Endothelial cell of umbilical vein (primary cell): ENCODE measurements at regions not wholly inside any gene's neighbourhood (a gene's known extent, or its start where the extent isn't known, plus 50 kb on each side); places are given as distances from the start of the nearest gene placed in this dataset.

Source experiments
- BruUV-seq: library from RNA; stranded (reverse); fragments of 400-500 nt; replicated peaks from 2 replicates; lab custom pipeline; 2021; lab: Mats Ljungman, UMichigan
- CTCF ChIA-PET: fragments of 300-600, 350-600 bp; sonication (Branson Sonifier 250); formaldehyde crosslinking; loops from one replicate; lab custom pipeline; 2021; ENCODE audit warnings: antibody characterized with exemption, inconsistent platforms; lab: Charles Lee
- POLR2A ChIA-PET: fragments of 300-600, 350-600 bp; sonication (Branson Sonifier 250); formaldehyde crosslinking; loops from one replicate; lab custom pipeline; 2021; ENCODE audit warnings: antibody characterized with exemption, inconsistent platforms; lab: Charles Lee
- DNase-seq: peaks from one replicate; pipeline ENCODE4 v3.0.0-alpha.2; 2011; ENCODE audit warnings: low read depth, low spot score
- FAIRE-seq: peaks from 2 replicates; lab custom pipeline; 2011; peaks lifted over from hg19 to GRCh38; lab: Jason Lieb, UNC
- H2AFZ ChIP-seq: 2 replicates; pipeline ENCODE4 v1.6.0; 2012; ENCODE audit warnings: low read depth, low read length, control low read depth, inconsistent platforms
- H3K27ac ChIP-seq: 2 replicates; pipeline ENCODE4 v1.5.1; 2011; ENCODE audit warnings: low read depth, mild to moderate bottlenecking, control low read depth, low read length, moderate library complexity; ENCODE audit not compliant: insufficient read depth
- H3K27me3 ChIP-seq, 2 experiments: 2 replicates each; pipeline versions ENCODE4 v1.6.0 to v1.6.1; 2011; ENCODE audit warnings: low read length in 2 of 2, mixed read lengths in 1 of 2; ENCODE audit not compliant: control insufficient read depth in 2 of 2, insufficient read depth in 2 of 2
- H3K36me3 ChIP-seq, 2 experiments: 2 replicates in 1 of 2; 3 replicates in 1 of 2; pipeline ENCODE4 v1.5.1; 2011; ENCODE audit warnings: low read length in 2 of 2, mild to moderate bottlenecking in 1 of 2, moderate library complexity in 1 of 2; ENCODE audit not compliant: control insufficient read depth in 2 of 2, insufficient read depth in 2 of 2; ENCODE audit errors: extremely low read depth in 1 of 2
- H3K4me1 ChIP-seq: 3 replicates; pipeline ENCODE4 v1.5.1; 2011; ENCODE audit warnings: mild to moderate bottlenecking, low read length; ENCODE audit not compliant: control insufficient read depth, insufficient read depth; ENCODE audit errors: extremely low read depth
- H3K4me2 ChIP-seq: 2 replicates; pipeline ENCODE4 v1.6.1; 2011; ENCODE audit warnings: low read length, control low read depth, mixed read lengths; ENCODE audit not compliant: insufficient read depth
- H3K4me3 ChIP-seq, 3 experiments: fragments of 200-600 bp in 1 of 3; sonication (generic), shearing (Covaris generic) in 1 of 3; replicated peaks in 1 of 3; 2 replicates each; pipeline ENCODE4 v1.5.1; 2011 to 2016; ENCODE audit warnings: control low read depth in 3 of 3, low read length in 3 of 3, mild to moderate bottlenecking in 2 of 3, inconsistent platforms in 1 of 3, low read depth in 1 of 3, moderate library complexity in 1 of 3; ENCODE audit not compliant: insufficient read depth in 1 of 3
- H3K79me2 ChIP-seq: 2 replicates; pipeline ENCODE4 v1.6.0; 2012; ENCODE audit warnings: low read length, inconsistent platforms; ENCODE audit not compliant: control insufficient read depth, insufficient read depth
- H3K9ac ChIP-seq: replicated peaks from 2 replicates; pipeline ENCODE3; 2011; ENCODE audit warnings: low read length, control low read depth; ENCODE audit not compliant: insufficient read depth; ENCODE audit errors: extremely low read depth
- H3K9me1 ChIP-seq: replicated peaks from 3 replicates; pipeline ENCODE4 v1.6.0; 2011; ENCODE audit warnings: mild to moderate bottlenecking, low read length; ENCODE audit not compliant: control insufficient read depth, insufficient read depth; ENCODE audit errors: extremely low read depth
- H3K9me3 ChIP-seq: replicated peaks from 2 replicates; pipeline ENCODE4 v1.5.1; 2012; ENCODE audit warnings: low read length, inconsistent platforms; ENCODE audit not compliant: control insufficient read depth, insufficient read depth
- H4K20me1 ChIP-seq: replicated peaks from 2 replicates; pipeline ENCODE3; 2011; ENCODE audit warnings: mild to moderate bottlenecking, low read length; ENCODE audit not compliant: control insufficient read depth, insufficient read depth; ENCODE audit errors: extremely low read depth
- CTCF ChIP-seq, 2 donors: IDR thresholded peaks; 1 replicate in 1 of 2; 2 replicates in 1 of 2; pipeline ENCODE4 v1.5.1; 2011; ENCODE audit warnings: low read length in 2 of 2, mild to moderate bottlenecking in 2 of 2, moderate library complexity in 2 of 2, control low read depth in 1 of 2, inconsistent platforms in 1 of 2, low read depth in 1 of 2; ENCODE audit not compliant: insufficient read depth in 1 of 2; ENCODE audit errors: extremely low read depth in 1 of 2
- EZH2 ChIP-seq: IDR thresholded peaks from 2 replicates; pipeline ENCODE4 v1.6.1; 2012; ENCODE audit warnings: borderline replicate concordance, low read depth, mild to moderate bottlenecking, moderate library complexity, low read length, inconsistent platforms; ENCODE audit not compliant: severe bottlenecking
- FOS ChIP-seq: IDR thresholded peaks from 2 replicates; pipeline ENCODE4 v1.6.1; 2011; ENCODE audit warnings: mild to moderate bottlenecking, low read length, moderate library complexity, borderline replicate concordance; ENCODE audit not compliant: insufficient read depth
- GATA2 ChIP-seq: IDR thresholded peaks from 2 replicates; pipeline ENCODE4 v1.7.0; 2011; ENCODE audit warnings: low read depth, mild to moderate bottlenecking, moderate library complexity, mixed read lengths, low read length; ENCODE audit not compliant: insufficient read length, insufficient read depth
- JUN ChIP-seq: IDR thresholded peaks from 2 replicates; pipeline ENCODE4 v1.6.1; 2011; ENCODE audit warnings: borderline replicate concordance, low read depth; ENCODE audit not compliant: insufficient read length, insufficient read depth
- MYC ChIP-seq: IDR thresholded peaks from one replicate; pipeline ENCODE4 v1.6.1; 2011; ENCODE audit warnings: mild to moderate bottlenecking, low read depth, low read length
- POLR2A ChIP-seq: IDR thresholded peaks from 2 replicates; pipeline ENCODE4 v1.6.1; 2012; ENCODE audit warnings: low read depth, mild to moderate bottlenecking, control low read depth, low read length
- POLR2AphosphoS5 ChIP-seq: IDR thresholded peaks from 2 replicates; pipeline ENCODE4 v1.6.1; 2012; ENCODE audit warnings: low read depth, mild to moderate bottlenecking, control low read depth, low read length, moderate library complexity; ENCODE audit not compliant: insufficient read depth
- dilution Hi-C: fragments of 300-500 bp; cut with MboI; formaldehyde crosslinking; loops from one replicate; pipeline ENCODE4 v1.15.0; 2019; ENCODE audit warnings: low sequenced_read_pairs; ENCODE audit not compliant: extremely low pct_ligation_motif_present
- intact Hi-C: fragments of 100-400 bp; cut with micrococcal nuclease; formaldehyde crosslinking; loops from one replicate; pipeline ENCODE4 v1.10.0; 2022
- TF ChIP-seq, protein P1 (sequence below): IDR thresholded peaks from 2 replicates; pipeline ENCODE4 v1.6.1; 2011; ENCODE audit not compliant: insufficient read depth, insufficient read length

DNA sequence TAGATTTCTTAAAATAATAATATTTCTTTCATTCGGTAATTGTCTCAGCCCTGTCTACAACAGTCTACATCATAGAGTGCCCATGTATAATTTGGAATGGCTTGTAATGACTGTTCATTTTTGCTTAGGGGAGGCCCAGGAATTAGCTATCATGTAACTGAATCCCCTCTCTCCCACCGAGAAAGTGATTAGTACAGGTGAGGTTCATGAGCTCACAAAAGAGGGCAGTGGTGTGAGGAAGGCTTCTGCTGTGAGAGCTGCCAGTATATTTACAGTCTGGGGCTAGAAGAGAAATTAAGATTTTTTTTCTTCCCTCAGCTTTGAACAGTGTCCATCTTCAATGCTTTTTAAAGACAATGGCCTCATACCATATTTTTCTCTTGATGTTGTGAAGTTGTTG is 340.7 kb downstream of the ADGRL2 start:
- Histone ChIP-seq H3K4me1 (no peaks in the 10 kb centered on the region), H3K9me1 (no peaks in the 10 kb centered on the region), H3K27ac (no peak overlapping the region), H2AFZ (no peak overlapping the region), H3K4me2 (no peak overlapping the region), H3K9ac (no peak overlapping the region), H3K9me3 (no peaks in the 10 kb centered on the region), H3K4me3 (no peak overlapping the region), H3K27me3 (peaks cover 0 to 2% of the 10 kb centered on the region in 2 experiments), H3K79me2 (no peaks in the 10 kb centered on the region), H3K36me3 (no peaks in the 10 kb centered on the region), H4K20me1 (no peaks in the 10 kb centered on the region)
- intact Hi-C loops (no loop called here), dilution Hi-C loops (no loop called here)
- BruUV-seq, result no TSS peak
- TF ChIP-seq JUN (no peak), POLR2AphosphoS5 (no peak), GATA2 (no peak), POLR2A (no peak), FOS (no peak), EZH2 (no peak), CTCF (IDR thresholded peaks at IDR 0.05; ENCODE audit: extremely low read depth in 1 of 2, insufficient read depth in 1 of 2, low read depth in 1 of 2, low read length in 2 of 2) (no peak), MYC (no peak)
- TF ChIP-seq, protein P1, sequence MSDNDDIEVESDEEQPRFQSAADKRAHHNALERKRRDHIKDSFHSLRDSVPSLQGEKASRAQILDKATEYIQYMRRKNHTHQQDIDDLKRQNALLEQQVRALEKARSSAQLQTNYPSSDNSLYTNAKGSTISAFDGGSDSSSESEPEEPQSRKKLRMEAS, result no peak
- FAIRE-seq (no peak), DNase-seq (no peak)
- ChIA-PET CTCF (interaction anchor here (0.8 to 1.3 kb wide), 2 partner anchors 19 to 611 kb away, joined by 3 read pairs; no protein-coding TSS in a partner anchor), POLR2A (no interaction called here)
